ENCODE measurements at regions not wholly inside any gene's neighbourhood (a gene's known extent, or its start where the extent isn't known, plus 50 kb on each side); places are given as distances from the start of the nearest gene placed in this dataset.

DNA sequence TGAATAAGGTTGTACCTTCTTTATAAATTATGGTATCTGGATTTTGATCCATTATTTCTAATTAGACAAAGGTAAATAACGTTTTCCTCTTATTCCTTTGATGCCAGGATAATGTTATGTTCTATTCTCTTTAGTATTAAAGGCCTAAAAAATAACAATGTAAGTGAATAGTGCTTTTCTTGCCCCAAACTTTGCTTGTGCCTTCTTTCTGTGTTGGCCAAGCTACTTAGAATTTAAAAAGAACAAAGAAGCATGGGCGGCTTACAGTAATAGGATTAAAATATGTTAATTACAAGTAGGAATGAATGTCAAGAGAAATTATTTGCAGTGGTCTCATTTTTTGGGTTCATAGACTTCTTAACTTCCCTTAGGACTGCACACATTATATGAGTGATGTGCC, 105.0 kb upstream of the FSIP2 start:
- DNase-seq (ENCODE audit: low read depth, low spot score): no peak
- Histone ChIP-seq H3K4me3 (ENCODE audit: low read depth in 2 of 2, low read length in 2 of 2) (no peak overlapping the region), H3K9me3 (ENCODE audit: control insufficient read depth, insufficient read depth, low read depth, low read length) (no peaks in the 10 kb centered on the region), H3K27ac (ENCODE audit: low read length) (no peak overlapping the region), H3K27me3 (ENCODE audit: control insufficient read depth, insufficient read depth, low read length) (no peaks in the 10 kb centered on the region), H3K36me3 (ENCODE audit: control insufficient read depth, insufficient read depth, low read length) (no peaks in the 10 kb centered on the region), H3K4me1 (ENCODE audit: control insufficient read depth, insufficient read depth, low read length) (no peaks in the 10 kb centered on the region)
- in situ Hi-C loops (cut with HindIII; ENCODE audit: low pct_unique_long_range_greater_than_20kb, low sequenced_read_pairs): no loop called here
- CTCF ChIA-PET: no interaction called here
- TF ChIP-seq, protein P1, sequence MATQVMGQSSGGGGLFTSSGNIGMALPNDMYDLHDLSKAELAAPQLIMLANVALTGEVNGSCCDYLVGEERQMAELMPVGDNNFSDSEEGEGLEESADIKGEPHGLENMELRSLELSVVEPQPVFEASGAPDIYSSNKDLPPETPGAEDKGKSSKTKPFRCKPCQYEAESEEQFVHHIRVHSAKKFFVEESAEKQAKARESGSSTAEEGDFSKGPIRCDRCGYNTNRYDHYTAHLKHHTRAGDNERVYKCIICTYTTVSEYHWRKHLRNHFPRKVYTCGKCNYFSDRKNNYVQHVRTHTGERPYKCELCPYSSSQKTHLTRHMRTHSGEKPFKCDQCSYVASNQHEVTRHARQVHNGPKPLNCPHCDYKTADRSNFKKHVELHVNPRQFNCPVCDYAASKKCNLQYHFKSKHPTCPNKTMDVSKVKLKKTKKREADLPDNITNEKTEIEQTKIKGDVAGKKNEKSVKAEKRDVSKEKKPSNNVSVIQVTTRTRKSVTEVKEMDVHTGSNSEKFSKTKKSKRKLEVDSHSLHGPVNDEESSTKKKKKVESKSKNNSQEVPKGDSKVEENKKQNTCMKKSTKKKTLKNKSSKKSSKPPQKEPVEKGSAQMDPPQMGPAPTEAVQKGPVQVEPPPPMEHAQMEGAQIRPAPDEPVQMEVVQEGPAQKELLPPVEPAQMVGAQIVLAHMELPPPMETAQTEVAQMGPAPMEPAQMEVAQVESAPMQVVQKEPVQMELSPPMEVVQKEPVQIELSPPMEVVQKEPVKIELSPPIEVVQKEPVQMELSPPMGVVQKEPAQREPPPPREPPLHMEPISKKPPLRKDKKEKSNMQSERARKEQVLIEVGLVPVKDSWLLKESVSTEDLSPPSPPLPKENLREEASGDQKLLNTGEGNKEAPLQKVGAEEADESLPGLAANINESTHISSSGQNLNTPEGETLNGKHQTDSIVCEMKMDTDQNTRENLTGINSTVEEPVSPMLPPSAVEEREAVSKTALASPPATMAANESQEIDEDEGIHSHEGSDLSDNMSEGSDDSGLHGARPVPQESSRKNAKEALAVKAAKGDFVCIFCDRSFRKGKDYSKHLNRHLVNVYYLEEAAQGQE (IDR thresholded peaks at IDR 0.05; ENCODE audit: insufficient read depth in 1 of 2, low read depth in 2 of 2, low read length in 1 of 2): no peak
- TF ChIP-seq TCF7L2 (IDR thresholded peaks at IDR 0.05; ENCODE audit: low read depth, low read length) (no peak), SIN3A (IDR thresholded peaks at IDR 0.05; ENCODE audit: borderline replicate concordance, insufficient read depth, low read depth, low read length) (no peak), POLR2AphosphoS5 (IDR thresholded peaks at IDR 0.05; ENCODE audit: low read depth, low read length) (no peak)
- TF ChIP-seq, protein P2, sequence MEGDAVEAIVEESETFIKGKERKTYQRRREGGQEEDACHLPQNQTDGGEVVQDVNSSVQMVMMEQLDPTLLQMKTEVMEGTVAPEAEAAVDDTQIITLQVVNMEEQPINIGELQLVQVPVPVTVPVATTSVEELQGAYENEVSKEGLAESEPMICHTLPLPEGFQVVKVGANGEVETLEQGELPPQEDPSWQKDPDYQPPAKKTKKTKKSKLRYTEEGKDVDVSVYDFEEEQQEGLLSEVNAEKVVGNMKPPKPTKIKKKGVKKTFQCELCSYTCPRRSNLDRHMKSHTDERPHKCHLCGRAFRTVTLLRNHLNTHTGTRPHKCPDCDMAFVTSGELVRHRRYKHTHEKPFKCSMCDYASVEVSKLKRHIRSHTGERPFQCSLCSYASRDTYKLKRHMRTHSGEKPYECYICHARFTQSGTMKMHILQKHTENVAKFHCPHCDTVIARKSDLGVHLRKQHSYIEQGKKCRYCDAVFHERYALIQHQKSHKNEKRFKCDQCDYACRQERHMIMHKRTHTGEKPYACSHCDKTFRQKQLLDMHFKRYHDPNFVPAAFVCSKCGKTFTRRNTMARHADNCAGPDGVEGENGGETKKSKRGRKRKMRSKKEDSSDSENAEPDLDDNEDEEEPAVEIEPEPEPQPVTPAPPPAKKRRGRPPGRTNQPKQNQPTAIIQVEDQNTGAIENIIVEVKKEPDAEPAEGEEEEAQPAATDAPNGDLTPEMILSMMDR (IDR thresholded peaks at IDR 0.05): no peak
- intact Hi-C loops (cut with micrococcal nuclease; ENCODE audit: unreplicated experiment): no loop called here
- no peak for ATAC-seq
- BruUV-seq (replicated peaks): no TSS peak
- POLR2A ChIA-PET: no interaction called here

DNA sequence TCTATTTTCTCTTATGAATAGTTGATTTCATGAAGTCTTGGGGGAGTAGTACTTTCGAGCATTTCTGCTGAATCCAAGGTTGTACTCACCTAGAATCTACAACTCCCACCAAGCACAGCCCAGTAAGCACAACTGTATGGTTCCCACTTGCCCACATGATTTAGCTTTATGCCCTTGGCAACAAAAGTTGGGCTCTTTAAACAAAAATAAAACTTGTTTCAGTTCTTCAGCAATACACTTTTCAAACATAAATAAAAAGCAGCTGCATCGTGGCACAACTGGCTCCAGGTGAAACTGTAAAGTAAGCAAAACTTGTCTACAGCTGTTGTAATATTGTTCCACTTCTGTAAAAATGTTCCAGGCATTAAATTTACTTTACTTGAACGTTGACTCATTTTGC, 99.8 kb upstream of the FSIP2 start:
- Histone ChIP-seq H3K4me3 (ENCODE audit: low read depth in 2 of 2, low read length in 2 of 2) (no peak overlapping the region), H3K36me3 (ENCODE audit: control insufficient read depth, insufficient read depth, low read length) (no peaks in the 10 kb centered on the region), H3K9me3 (ENCODE audit: control insufficient read depth, insufficient read depth, low read depth, low read length) (no peaks in the 10 kb centered on the region), H3K27me3 (ENCODE audit: control insufficient read depth, insufficient read depth, low read length) (no peaks in the 10 kb centered on the region), H3K27ac (ENCODE audit: low read length) (no peak overlapping the region), H3K4me1 (ENCODE audit: control insufficient read depth, insufficient read depth, low read length) (no peaks in the 10 kb centered on the region)
- intact Hi-C loops (cut with micrococcal nuclease; ENCODE audit: unreplicated experiment): no loop called here
- in situ Hi-C loops (cut with HindIII; ENCODE audit: low pct_unique_long_range_greater_than_20kb, low sequenced_read_pairs): no loop called here
- ATAC-seq: no peak
- no peak for DNase-seq (ENCODE audit: low read depth, low spot score)
- CTCF ChIA-PET: no interaction called here
- TF ChIP-seq, protein P1 (IDR thresholded peaks at IDR 0.05; ENCODE audit: insufficient read depth in 1 of 2, low read depth in 2 of 2, low read length in 1 of 2): no peak
- no peak for TF ChIP-seq TCF7L2 (IDR thresholded peaks at IDR 0.05; ENCODE audit: low read depth, low read length)
- TF ChIP-seq, protein P2 (IDR thresholded peaks at IDR 0.05): no peak
- TF ChIP-seq SIN3A (IDR thresholded peaks at IDR 0.05; ENCODE audit: borderline replicate concordance, insufficient read depth, low read depth, low read length): no peak
- no peak for TF ChIP-seq POLR2AphosphoS5 (IDR thresholded peaks at IDR 0.05; ENCODE audit: low read depth, low read length)
- BruUV-seq (replicated peaks): no TSS peak
- POLR2A ChIA-PET: no interaction called here

All from Panc1 (cell line).